ENCODE measurements at regions not wholly inside any gene's neighbourhood (a gene's known extent, or its start where the extent isn't known, plus 50 kb on each side); places are given as distances from the start of the nearest gene placed in this dataset.

GRCh38 chr7:41573862-41574261, 129.0 kb downstream of the INHBA start:
- H3K36me3 Mint-ChIP-seq (ENCODE audit: low read depth) = no peaks in the 10 kb centered on the region
- no peaks in the 10 kb centered on the region for H3K4me1 Mint-ChIP-seq
- no peaks in the 10 kb centered on the region for H3K27me3 Mint-ChIP-seq
- ChIA-PET POLR2A (no interaction called here), CTCF (no interaction called here)
- H3K4me3 Mint-ChIP-seq = no peak overlapping the region
- TF ChIP-seq CTCF (IDR thresholded peaks at IDR 0.05) = no peak
- ATAC-seq (ENCODE audit: low read depth) = no peak
- intact Hi-C loops (cut with micrococcal nuclease) = no loop called here
- no peak for DNase-seq
- no peaks in the 10 kb centered on the region for H3K9me3 Mint-ChIP-seq
- no peak overlapping the region for H3K27ac Mint-ChIP-seq

- Mint-ChIP-seq H3K4me3 (no peak overlapping the region), H3K36me3 (ENCODE audit: low read depth) (no peaks in the 10 kb centered on the region), H3K27ac (no peak overlapping the region), H3K4me1 (no peaks in the 10 kb centered on the region), H3K9me3 (no peaks in the 10 kb centered on the region), H3K27me3 (no peaks in the 10 kb centered on the region)
- POLR2A ChIA-PET = no interaction called here
- CTCF ChIA-PET = no interaction called here
- TF ChIP-seq CTCF (IDR thresholded peaks at IDR 0.05) = no peak
- ATAC-seq (ENCODE audit: low read depth) (no peak), DNase-seq (no peak)
- intact Hi-C loops (cut with micrococcal nuclease) = no loop called here
Measured at GRCh38 chr7:41573443-41573842, 129.4 kb downstream of the INHBA start.

GRCh38 chr7:41573015-41573414, 129.9 kb downstream of the INHBA start:
- Mint-ChIP-seq H3K4me3 (no peak overlapping the region), H3K36me3 (ENCODE audit: low read depth) (no peaks in the 10 kb centered on the region), H3K27me3 (no peaks in the 10 kb centered on the region), H3K4me1 (no peaks in the 10 kb centered on the region), H3K9me3 (no peaks in the 10 kb centered on the region), H3K27ac (no peak overlapping the region)
- intact Hi-C loops (cut with micrococcal nuclease) = no loop called here
- no peak for TF ChIP-seq CTCF (IDR thresholded peaks at IDR 0.05)
- CTCF ChIA-PET = no interaction called here
- POLR2A ChIA-PET = no interaction called here
- DNase-seq (no peak), ATAC-seq (ENCODE audit: low read depth) (no peak)

- ChIA-PET POLR2A (no interaction called here), CTCF (interaction anchor here (1.3 kb wide), 1 partner anchor 11 kb away, joined by 3 read pairs; no protein-coding TSS in a partner anchor)
- Mint-ChIP-seq H3K27me3 (no peaks in the 10 kb centered on the region), H3K4me1 (peaks cover 5% of the 10 kb centered on the region), H3K27ac (no peak overlapping the region), H3K4me3 (no peak overlapping the region), H3K9me3 (no peaks in the 10 kb centered on the region), H3K36me3 (ENCODE audit: low read depth) (no peaks in the 10 kb centered on the region)
- intact Hi-C loops (cut with micrococcal nuclease) = no loop called here
- DNase-seq = no peak
- no peak for TF ChIP-seq CTCF (IDR thresholded peaks at IDR 0.05)
- ATAC-seq (ENCODE audit: low read depth) = no peak
Measured at GRCh38 chr7:41571573-41571972, 131.3 kb downstream of the INHBA start.

- DNase-seq (no peak), ATAC-seq (ENCODE audit: low read depth) (no peak)
- intact Hi-C loops (cut with micrococcal nuclease) = no loop called here
- H3K36me3 Mint-ChIP-seq (ENCODE audit: low read depth) = no peaks in the 10 kb centered on the region
- no peaks in the 10 kb centered on the region for H3K27me3 Mint-ChIP-seq
- no peak overlapping the region for H3K4me3 Mint-ChIP-seq
- H3K27ac Mint-ChIP-seq = no peak overlapping the region
- H3K9me3 Mint-ChIP-seq = no peaks in the 10 kb centered on the region
- ChIA-PET POLR2A (no interaction called here), CTCF (interaction anchor here (0.6 to 1.3 kb wide), 2 partner anchors 12 to 744 kb away, joined by 3 read pairs; no protein-coding TSS in a partner anchor)
- peaks cover 5% of the 10 kb centered on the region for H3K4me1 Mint-ChIP-seq
- no peak for TF ChIP-seq CTCF (IDR thresholded peaks at IDR 0.05)
Measured at GRCh38 chr7:41570766-41571165, 132.1 kb downstream of the INHBA start.
